ENCODE measurements at regions not wholly inside any gene's neighbourhood (a gene's known extent, or its start where the extent isn't known, plus 50 kb on each side); places are given as distances from the start of the nearest gene placed in this dataset.

DNA sequence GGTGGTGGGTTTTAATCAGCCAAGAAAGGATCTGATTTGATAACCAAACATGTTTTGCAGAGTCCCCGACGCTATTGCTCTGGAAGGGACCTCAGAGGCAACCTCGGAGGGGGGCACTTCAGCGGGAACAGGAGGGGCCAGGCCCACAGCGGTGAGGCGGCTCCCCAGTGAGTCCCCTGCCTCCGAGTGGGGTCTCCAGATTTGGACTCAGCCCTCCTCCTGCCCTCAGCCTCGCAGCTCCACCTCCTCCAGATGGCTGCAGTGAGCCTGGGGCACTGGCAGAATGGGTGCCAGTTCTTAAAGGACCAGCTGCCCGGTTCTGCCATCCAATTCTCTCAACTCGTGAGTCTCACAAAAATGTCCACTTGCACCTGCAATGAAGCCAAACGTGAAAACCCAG lies 61.0 kb upstream of the NANOS1 start:
- Histone ChIP-seq H3K9ac (ENCODE audit: low read length) (no peak overlapping the region), H3K9me2 (ENCODE audit: insufficient read depth) (no peaks in the 10 kb centered on the region), H3K4me1 (ENCODE audit: control insufficient read depth in 1 of 2, insufficient read depth in 2 of 2, low read length in 2 of 2) (peaks cover 0 to 13% of the 10 kb centered on the region in 2 experiments; a peak in 2 of 4 replicates), H3K36me3 (ENCODE audit: control insufficient read depth in 1 of 2, insufficient read depth in 2 of 2, low read length in 2 of 2) (no peaks in the 10 kb centered on the region), H3K79me2 (ENCODE audit: insufficient read depth, low read length) (no peaks in the 10 kb centered on the region), H3K27ac (ENCODE audit: low read depth, low read length) (no peak overlapping the region), H3K27me3 (ENCODE audit: insufficient read depth, low read length) (no peaks in the 10 kb centered on the region), H3K4me3 (replicated peaks in 1 of 2; ENCODE audit: low read depth in 1 of 2, low read length in 2 of 2) (no peak overlapping the region), H3K4me2 (ENCODE audit: low read length) (no peak overlapping the region), H4K20me1 (ENCODE audit: insufficient read depth) (no peaks in the 10 kb centered on the region), H2AFZ (ENCODE audit: low read depth, low read length, poor library complexity, severe bottlenecking) (no peak overlapping the region), H3K9me3 (ENCODE audit: control insufficient read depth in 1 of 2, insufficient read depth in 1 of 2, low read depth in 1 of 2, low read length in 2 of 2) (peaks cover 0 to 3% of the 10 kb centered on the region in 2 experiments; a peak in 2 of 4 replicates)
- DNase-seq (ENCODE audit: low read depth, low spot score) = no peak
- ChIA-PET RAD21 (ENCODE audit: low non-redundant PET in 1 of 2, low total read pairs in 2 of 2, uncharacterized antibody in 2 of 2, unreplicated experiment in 2 of 2) (no interaction called here), CTCF (no interaction called here), POLR2A (no interaction called here)
- intact Hi-C loops (cut with micrococcal nuclease) = no loop called here
- no peak for TF ChIP-seq FOSL1 (IDR thresholded peaks at IDR 0.05; ENCODE audit: low read depth)
- TF ChIP-seq, protein P1, sequence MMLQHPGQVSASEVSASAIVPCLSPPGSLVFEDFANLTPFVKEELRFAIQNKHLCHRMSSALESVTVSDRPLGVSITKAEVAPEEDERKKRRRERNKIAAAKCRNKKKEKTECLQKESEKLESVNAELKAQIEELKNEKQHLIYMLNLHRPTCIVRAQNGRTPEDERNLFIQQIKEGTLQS (IDR thresholded peaks at IDR 0.05) = no peak
- TF ChIP-seq YY1 (IDR thresholded peaks at IDR 0.05; ENCODE audit: extremely low read depth, insufficient replicate concordance, low read depth, low read length) = no peak
- TF ChIP-seq EZH2phosphoT487 (IDR thresholded peaks at IDR 0.05; ENCODE audit: borderline replicate concordance) = no peak
- TF ChIP-seq, protein P2, sequence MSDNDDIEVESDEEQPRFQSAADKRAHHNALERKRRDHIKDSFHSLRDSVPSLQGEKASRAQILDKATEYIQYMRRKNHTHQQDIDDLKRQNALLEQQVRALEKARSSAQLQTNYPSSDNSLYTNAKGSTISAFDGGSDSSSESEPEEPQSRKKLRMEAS (IDR thresholded peaks at IDR 0.05) = no peak
- TF ChIP-seq POLR2AphosphoS5 (IDR thresholded peaks at IDR 0.05; ENCODE audit: low read depth, low read length) = no peak
- no peak for TF ChIP-seq CEBPB (IDR thresholded peaks at IDR 0.05; ENCODE audit: low read depth)
- no peak for TF ChIP-seq SP1 (IDR thresholded peaks at IDR 0.05; ENCODE audit: low read depth)
- no peak for TF ChIP-seq ZNF274 (IDR thresholded peaks at IDR 0.05; ENCODE audit: low read depth, low read length)
- TF ChIP-seq POLR2A (IDR thresholded peaks at IDR 0.05; ENCODE audit: borderline replicate concordance, extremely low read depth, insufficient read depth, insufficient read length) = no peak
- TF ChIP-seq RAD21 (IDR thresholded peaks at IDR 0.05; ENCODE audit: low read depth) = no peak
- BruUV-seq (replicated peaks) = no TSS peak
- ATAC-seq = no peak

DNA sequence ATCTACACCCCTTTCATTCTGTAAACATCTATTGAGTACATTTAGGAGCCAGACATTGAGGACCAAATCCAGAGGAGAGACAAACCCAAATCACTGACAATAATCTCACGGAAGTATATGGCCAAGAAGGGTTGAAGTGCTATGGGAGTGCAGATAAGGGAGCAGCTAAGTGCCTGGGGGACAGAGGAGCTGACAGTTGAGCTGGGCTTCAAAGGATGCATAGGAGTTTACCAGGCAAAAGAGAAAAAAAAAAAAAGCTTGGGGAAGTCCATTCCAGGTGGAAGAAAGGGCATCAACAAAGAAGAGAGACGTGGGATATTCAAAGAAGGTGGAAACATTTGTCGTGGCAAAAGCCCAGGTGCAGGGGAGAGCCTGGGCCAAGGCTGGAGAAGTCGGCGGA lies 60.5 kb upstream of the NANOS1 start:
- DNase-seq (ENCODE audit: low read depth, low spot score) (no peak), ATAC-seq (no peak)
- intact Hi-C loops (cut with micrococcal nuclease) = no loop called here
- Histone ChIP-seq H3K9me2 (ENCODE audit: insufficient read depth) (no peaks in the 10 kb centered on the region), H3K36me3 (ENCODE audit: control insufficient read depth in 1 of 2, insufficient read depth in 2 of 2, low read length in 2 of 2) (no peaks in the 10 kb centered on the region), H3K27me3 (ENCODE audit: insufficient read depth, low read length) (no peaks in the 10 kb centered on the region), H3K4me3 (replicated peaks in 1 of 2; ENCODE audit: low read depth in 1 of 2, low read length in 2 of 2) (no peak overlapping the region), H3K4me1 (ENCODE audit: control insufficient read depth in 1 of 2, insufficient read depth in 2 of 2, low read length in 2 of 2) (peaks cover 0 to 13% of the 10 kb centered on the region in 2 experiments; a peak in 2 of 4 replicates), H3K9me3 (ENCODE audit: control insufficient read depth in 1 of 2, insufficient read depth in 1 of 2, low read depth in 1 of 2, low read length in 2 of 2) (peaks cover 5 to 9% of the 10 kb centered on the region in 2 experiments; a peak in 3 of 4 replicates), H3K27ac (ENCODE audit: low read depth, low read length) (no peak overlapping the region), H3K9ac (ENCODE audit: low read length) (no peak overlapping the region), H2AFZ (ENCODE audit: low read depth, low read length, poor library complexity, severe bottlenecking) (no peak overlapping the region), H3K4me2 (ENCODE audit: low read length) (no peak overlapping the region), H3K79me2 (ENCODE audit: insufficient read depth, low read length) (no peaks in the 10 kb centered on the region), H4K20me1 (ENCODE audit: insufficient read depth) (no peaks in the 10 kb centered on the region)
- ChIA-PET RAD21 (ENCODE audit: low non-redundant PET in 1 of 2, low total read pairs in 2 of 2, uncharacterized antibody in 2 of 2, unreplicated experiment in 2 of 2) (no interaction called here), POLR2A (no interaction called here), CTCF (no interaction called here)
- TF ChIP-seq CBX3 (IDR thresholded peaks at IDR 0.05; ENCODE audit: low read depth) (no peak), FOSL1 (IDR thresholded peaks at IDR 0.05; ENCODE audit: low read depth) (no peak), SRF (IDR thresholded peaks at IDR 0.05; ENCODE audit: low read depth) (no peak), ZNF274 (IDR thresholded peaks at IDR 0.05; ENCODE audit: low read depth, low read length) (no peak), JUND (IDR thresholded peaks at IDR 0.05) (no peak)
- TF ChIP-seq, protein P3, sequence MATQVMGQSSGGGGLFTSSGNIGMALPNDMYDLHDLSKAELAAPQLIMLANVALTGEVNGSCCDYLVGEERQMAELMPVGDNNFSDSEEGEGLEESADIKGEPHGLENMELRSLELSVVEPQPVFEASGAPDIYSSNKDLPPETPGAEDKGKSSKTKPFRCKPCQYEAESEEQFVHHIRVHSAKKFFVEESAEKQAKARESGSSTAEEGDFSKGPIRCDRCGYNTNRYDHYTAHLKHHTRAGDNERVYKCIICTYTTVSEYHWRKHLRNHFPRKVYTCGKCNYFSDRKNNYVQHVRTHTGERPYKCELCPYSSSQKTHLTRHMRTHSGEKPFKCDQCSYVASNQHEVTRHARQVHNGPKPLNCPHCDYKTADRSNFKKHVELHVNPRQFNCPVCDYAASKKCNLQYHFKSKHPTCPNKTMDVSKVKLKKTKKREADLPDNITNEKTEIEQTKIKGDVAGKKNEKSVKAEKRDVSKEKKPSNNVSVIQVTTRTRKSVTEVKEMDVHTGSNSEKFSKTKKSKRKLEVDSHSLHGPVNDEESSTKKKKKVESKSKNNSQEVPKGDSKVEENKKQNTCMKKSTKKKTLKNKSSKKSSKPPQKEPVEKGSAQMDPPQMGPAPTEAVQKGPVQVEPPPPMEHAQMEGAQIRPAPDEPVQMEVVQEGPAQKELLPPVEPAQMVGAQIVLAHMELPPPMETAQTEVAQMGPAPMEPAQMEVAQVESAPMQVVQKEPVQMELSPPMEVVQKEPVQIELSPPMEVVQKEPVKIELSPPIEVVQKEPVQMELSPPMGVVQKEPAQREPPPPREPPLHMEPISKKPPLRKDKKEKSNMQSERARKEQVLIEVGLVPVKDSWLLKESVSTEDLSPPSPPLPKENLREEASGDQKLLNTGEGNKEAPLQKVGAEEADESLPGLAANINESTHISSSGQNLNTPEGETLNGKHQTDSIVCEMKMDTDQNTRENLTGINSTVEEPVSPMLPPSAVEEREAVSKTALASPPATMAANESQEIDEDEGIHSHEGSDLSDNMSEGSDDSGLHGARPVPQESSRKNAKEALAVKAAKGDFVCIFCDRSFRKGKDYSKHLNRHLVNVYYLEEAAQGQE (IDR thresholded peaks at IDR 0.05; ENCODE audit: low read depth) = no peak
- BruUV-seq (replicated peaks) = no TSS peak

Measured in HCT116 (cell line).